ENCODE measurements at regions not wholly inside any gene's neighbourhood (a gene's known extent, or its start where the extent isn't known, plus 50 kb on each side); places are given as distances from the start of the nearest gene placed in this dataset.

GRCh38 chr7:84642611-84643010, 448.0 kb upstream of the SEMA3A start:
- ATAC-seq (ENCODE audit: low read depth) (no peak), DNase-seq (no peak)
- Mint-ChIP-seq H3K36me3 (ENCODE audit: low read depth) (no peaks in the 10 kb centered on the region), H3K9me3 (no peaks in the 10 kb centered on the region), H3K4me3 (no peak overlapping the region), H3K27me3 (no peaks in the 10 kb centered on the region), H3K27ac (no peak overlapping the region), H3K4me1 (no peaks in the 10 kb centered on the region)
- TF ChIP-seq CTCF (IDR thresholded peaks at IDR 0.05) = no peak
- ChIA-PET POLR2A (no interaction called here), CTCF (no interaction called here)
- intact Hi-C loops (cut with micrococcal nuclease) = no loop called here

- Mint-ChIP-seq H3K27me3 (no peaks in the 10 kb centered on the region), H3K27ac (no peak overlapping the region), H3K4me3 (no peak overlapping the region), H3K9me3 (peaks cover under 1% of the 10 kb centered on the region), H3K4me1 (no peaks in the 10 kb centered on the region), H3K36me3 (ENCODE audit: low read depth) (no peaks in the 10 kb centered on the region)
- no peak for DNase-seq
- ChIA-PET POLR2A (no interaction called here), CTCF (no interaction called here)
- intact Hi-C loops (cut with micrococcal nuclease) = no loop called here
- TF ChIP-seq CTCF (IDR thresholded peaks at IDR 0.05) = no peak
- ATAC-seq (ENCODE audit: low read depth) = no peak
Observed at GRCh38 chr7:84640637-84641036, 446.0 kb upstream of the SEMA3A start.

- Mint-ChIP-seq H3K4me3 (no peak overlapping the region), H3K9me3 (peaks cover 11% of the 10 kb centered on the region), H3K27me3 (no peaks in the 10 kb centered on the region), H3K4me1 (no peaks in the 10 kb centered on the region), H3K36me3 (ENCODE audit: low read depth) (no peaks in the 10 kb centered on the region), H3K27ac (no peak overlapping the region)
- ATAC-seq (ENCODE audit: low read depth) (no peak), DNase-seq (no peak)
- TF ChIP-seq CTCF (IDR thresholded peaks at IDR 0.05) = no peak
- POLR2A ChIA-PET = no interaction called here
- intact Hi-C loops (cut with micrococcal nuclease) = no loop called here
- CTCF ChIA-PET = no interaction called here
Observed at GRCh38 chr7:84638339-84638697, 443.7 kb upstream of the SEMA3A start.

GRCh38 chr7:84637568-84638338, 443.2 kb upstream of the SEMA3A start:
- Mint-ChIP-seq H3K4me3 (no peak overlapping the region), H3K27ac (no peak overlapping the region), H3K36me3 (ENCODE audit: low read depth) (no peaks in the 10 kb centered on the region), H3K27me3 (no peaks in the 10 kb centered on the region), H3K9me3 (peaks cover 14% of the 10 kb centered on the region), H3K4me1 (no peaks in the 10 kb centered on the region)
- no peak for DNase-seq
- no peak for ATAC-seq (ENCODE audit: low read depth)
- no peak for TF ChIP-seq CTCF (IDR thresholded peaks at IDR 0.05)
- ChIA-PET POLR2A (no interaction called here), CTCF (no interaction called here)
- intact Hi-C loops (cut with micrococcal nuclease) = no loop called here

- Mint-ChIP-seq H3K4me1 (no peaks in the 10 kb centered on the region), H3K27ac (no peak overlapping the region), H3K9me3 (peaks cover 20% of the 10 kb centered on the region), H3K4me3 (no peak overlapping the region), H3K36me3 (ENCODE audit: low read depth) (no peaks in the 10 kb centered on the region), H3K27me3 (no peaks in the 10 kb centered on the region)
- ATAC-seq (ENCODE audit: low read depth) (no peak), DNase-seq (no peak)
- intact Hi-C loops (cut with micrococcal nuclease) = no loop called here
- ChIA-PET CTCF (no interaction called here), POLR2A (no interaction called here)
- no peak for TF ChIP-seq CTCF (IDR thresholded peaks at IDR 0.05)
Observed at GRCh38 chr7:84631913-84632312, 437.3 kb upstream of the SEMA3A start.
